BJ (cell line): ENCODE measurements at regions not wholly inside any gene's neighbourhood (a gene's known extent, or its start where the extent isn't known, plus 50 kb on each side); places are given as distances from the start of the nearest gene placed in this dataset.

Experiments used
- CTCF ChIA-PET: fragments of 350-600 bp; formaldehyde crosslinking; extraction: SDS; loops from one replicate; lab custom pipeline; 2021; ENCODE audit warnings: antibody characterized with exemption, inconsistent platforms; lab: Yijun Ruan, JAX
- POLR2A ChIA-PET: fragments of 300-600 bp; sonication (Branson Sonifier 250); formaldehyde crosslinking; extraction: SDS; loops from one replicate; lab custom pipeline; 2021; ENCODE audit warnings: antibody characterized with exemption; lab: Charles Lee
- DNase-seq: peaks from one replicate; pipeline ENCODE4 v3.0.0-alpha.2; 2011; ENCODE audit warnings: low read depth
- H3K27me3 ChIP-seq: 2 replicates; pipeline ENCODE4 v1.6.0; 2011; ENCODE audit warnings: low read length; ENCODE audit not compliant: control insufficient read depth, insufficient read depth
- H3K36me3 ChIP-seq: 2 replicates; pipeline ENCODE4 v1.5.1; 2011; ENCODE audit warnings: low read length; ENCODE audit not compliant: control insufficient read depth, insufficient read depth
- H3K4me3 ChIP-seq: 2 replicates; pipeline ENCODE4 v1.5.1; 2011; ENCODE audit warnings: low read depth, mild to moderate bottlenecking, control low read depth, low read length
- TF ChIP-seq, protein P1 (sequence below): IDR thresholded peaks from 2 replicates; pipeline ENCODE4 v1.5.1; 2011; ENCODE audit warnings: low read depth, mild to moderate bottlenecking, control low read depth, inconsistent platforms, low read length, moderate library complexity; ENCODE audit not compliant: insufficient read depth

DNA sequence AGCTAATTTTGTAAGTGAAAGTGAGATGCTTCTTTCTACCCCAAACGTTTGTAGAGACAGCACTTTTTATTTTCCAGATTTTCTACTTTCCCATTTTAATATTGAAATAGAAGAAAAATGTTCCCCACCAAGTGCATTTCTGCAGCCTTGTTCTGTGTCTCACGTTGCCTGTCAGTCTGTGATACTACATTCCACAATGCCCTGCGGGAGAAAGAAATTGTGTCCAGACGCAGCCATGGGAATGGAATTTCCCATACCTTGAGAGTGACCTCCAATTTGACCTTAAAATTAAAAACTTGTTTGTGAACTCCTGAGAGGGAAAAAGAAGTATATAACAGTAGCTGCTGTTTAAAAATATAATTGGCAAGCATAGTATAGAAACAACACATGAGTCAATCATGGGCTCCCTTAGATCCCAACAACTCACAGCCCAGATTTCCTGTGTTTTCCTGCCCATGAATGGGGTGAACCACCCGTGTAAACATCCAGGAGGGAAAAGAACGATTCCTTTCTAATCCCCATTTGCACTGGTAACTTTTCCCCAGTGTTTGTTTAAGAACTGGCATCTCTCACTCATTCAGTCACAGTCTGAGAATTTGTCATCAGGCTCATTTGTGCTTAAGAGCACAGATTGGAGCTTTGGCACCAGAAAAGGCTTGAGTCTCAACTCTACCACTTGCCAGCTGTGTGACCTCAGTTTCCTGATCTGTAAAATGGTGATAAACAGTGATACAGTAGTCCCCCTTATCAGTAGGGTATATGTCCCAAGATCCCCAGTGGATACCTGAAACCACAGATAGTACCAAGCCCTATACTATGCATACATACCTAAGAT lies 166.1 kb upstream of the ZNF521 start:
- ChIA-PET CTCF (interaction anchor here (1.9 kb wide), 1 partner anchor 14 kb away, joined by 4 read pairs; no protein-coding TSS in a partner anchor), POLR2A (no interaction called here)
- TF ChIP-seq, protein P1, sequence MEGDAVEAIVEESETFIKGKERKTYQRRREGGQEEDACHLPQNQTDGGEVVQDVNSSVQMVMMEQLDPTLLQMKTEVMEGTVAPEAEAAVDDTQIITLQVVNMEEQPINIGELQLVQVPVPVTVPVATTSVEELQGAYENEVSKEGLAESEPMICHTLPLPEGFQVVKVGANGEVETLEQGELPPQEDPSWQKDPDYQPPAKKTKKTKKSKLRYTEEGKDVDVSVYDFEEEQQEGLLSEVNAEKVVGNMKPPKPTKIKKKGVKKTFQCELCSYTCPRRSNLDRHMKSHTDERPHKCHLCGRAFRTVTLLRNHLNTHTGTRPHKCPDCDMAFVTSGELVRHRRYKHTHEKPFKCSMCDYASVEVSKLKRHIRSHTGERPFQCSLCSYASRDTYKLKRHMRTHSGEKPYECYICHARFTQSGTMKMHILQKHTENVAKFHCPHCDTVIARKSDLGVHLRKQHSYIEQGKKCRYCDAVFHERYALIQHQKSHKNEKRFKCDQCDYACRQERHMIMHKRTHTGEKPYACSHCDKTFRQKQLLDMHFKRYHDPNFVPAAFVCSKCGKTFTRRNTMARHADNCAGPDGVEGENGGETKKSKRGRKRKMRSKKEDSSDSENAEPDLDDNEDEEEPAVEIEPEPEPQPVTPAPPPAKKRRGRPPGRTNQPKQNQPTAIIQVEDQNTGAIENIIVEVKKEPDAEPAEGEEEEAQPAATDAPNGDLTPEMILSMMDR = no peak
- Histone ChIP-seq H3K4me3 (no peak overlapping the region), H3K27me3 (no peaks in the 10 kb centered on the region), H3K36me3 (no peaks in the 10 kb centered on the region)
- DNase-seq = no peak

DNA sequence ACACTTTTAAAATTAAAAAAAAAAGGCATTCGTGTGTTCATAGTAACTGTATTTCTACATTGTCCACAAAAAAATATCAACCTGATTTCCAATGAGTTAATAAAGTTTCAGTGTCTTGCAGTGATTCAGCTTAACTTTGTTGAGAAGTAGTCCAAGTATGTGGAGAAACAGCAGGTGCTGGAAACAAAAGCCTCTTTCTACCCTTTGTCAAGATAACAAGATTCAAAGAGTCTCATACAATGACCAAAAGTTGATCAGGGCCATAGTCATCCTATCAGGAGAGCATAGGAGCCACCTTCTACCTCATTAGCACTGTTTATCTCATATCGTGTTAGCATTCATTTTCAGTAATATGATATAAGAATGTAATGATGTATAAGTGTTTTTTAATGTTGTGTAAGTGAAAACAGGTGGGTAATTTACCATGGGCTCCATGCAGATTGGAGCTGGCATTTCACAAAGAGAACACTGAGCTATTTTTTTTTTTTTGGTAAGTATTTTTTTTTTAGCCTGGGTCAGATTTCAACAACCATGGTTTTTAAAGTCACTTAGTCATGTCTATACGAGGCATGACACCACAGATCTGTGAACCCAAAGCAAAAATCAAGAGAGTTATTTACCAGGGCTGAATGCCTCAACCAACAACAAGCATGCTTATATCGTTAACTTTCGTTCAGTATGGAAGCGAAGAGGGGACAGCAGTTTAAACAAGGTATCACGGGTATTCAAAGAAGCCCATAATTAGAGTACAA lies 165.0 kb upstream of the ZNF521 start:
- TF ChIP-seq, protein P1 = no peak
- CTCF ChIA-PET = interaction anchor here (1.9 kb wide), 1 partner anchor 13 kb away, joined by 4 read pairs; no protein-coding TSS in a partner anchor
- no peaks in the 10 kb centered on the region for H3K36me3 ChIP-seq
- no peak for DNase-seq
- POLR2A ChIA-PET = no interaction called here
- 0 out of 2 replicates have a peak, but pooled peaks cover 1% of the 10 kb centered on the region for H3K27me3 ChIP-seq
- no peak overlapping the region for H3K4me3 ChIP-seq

- CTCF ChIA-PET = no interaction called here
- no peak overlapping the region for H3K4me3 ChIP-seq
- TF ChIP-seq, protein P1 = no peak
- H3K27me3 ChIP-seq = 0 out of 2 replicates have a peak, but pooled peaks cover 1% of the 10 kb centered on the region
- no peak for DNase-seq
- POLR2A ChIA-PET = no interaction called here
- H3K36me3 ChIP-seq = no peaks in the 10 kb centered on the region
These were observed 164.2 kb upstream of the ZNF521 start for GRCh38 chr18:25516121-25516520.

DNA sequence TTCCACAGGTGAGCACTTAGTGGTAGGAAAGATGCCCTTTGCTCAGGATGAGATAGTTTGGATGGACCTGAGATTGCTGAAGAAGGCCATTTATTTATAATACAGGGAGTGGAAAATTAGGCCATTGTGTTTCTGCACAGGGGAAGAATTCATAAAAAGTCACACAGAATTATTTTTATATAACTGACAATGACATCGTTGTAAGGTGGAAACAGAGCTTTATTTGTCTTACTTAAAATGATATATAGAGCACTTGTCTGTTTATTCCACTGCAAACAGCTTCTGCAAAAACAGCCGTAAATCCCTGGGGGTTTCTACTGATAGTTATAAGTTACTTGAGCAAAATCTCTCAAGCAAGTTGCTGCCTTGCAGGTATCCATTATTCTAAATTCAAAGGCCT lies 158.1 kb upstream of the ZNF521 start:
- TF ChIP-seq, protein P1 = no peak
- H3K36me3 ChIP-seq = no peaks in the 10 kb centered on the region
- POLR2A ChIA-PET = no interaction called here
- CTCF ChIA-PET = interaction anchor here (1.5 kb wide), 1 partner anchor 321 kb away, joined by 3 read pairs; no protein-coding TSS in a partner anchor
- H3K4me3 ChIP-seq = no peak overlapping the region
- peaks cover 8% of the 10 kb centered on the region; the same call in 1 of the 2 replicates for H3K27me3 ChIP-seq
- no peak for DNase-seq
